Panc1 (cell line): ENCODE measurements at regions not wholly inside any gene's neighbourhood (a gene's known extent, or its start where the extent isn't known, plus 50 kb on each side); places are given as distances from the start of the nearest gene placed in this dataset.

Experiments used
- CTCF ChIP-seq: fragments of 450-650 bp; IDR thresholded peaks from 2 replicates; pipeline ENCODE4 v1.5.1; 2017; ENCODE audit warnings: mild to moderate bottlenecking
- POLR2AphosphoS5 ChIP-seq: IDR thresholded peaks from 2 replicates; pipeline ENCODE4 v1.6.1; 2012; ENCODE audit warnings: mild to moderate bottlenecking, low read depth, low read length, moderate library complexity
- REST ChIP-seq, 2 experiments: IDR thresholded peaks; 2 replicates each; pipeline ENCODE4 v1.6.1; 2011 to 2012; ENCODE audit warnings: low read depth in 2 of 2, control low read depth in 1 of 2, low read length in 1 of 2, mild to moderate bottlenecking in 1 of 2, moderate library complexity in 1 of 2; ENCODE audit not compliant: insufficient read depth in 1 of 2
- SIN3A ChIP-seq: IDR thresholded peaks from 2 replicates; pipeline ENCODE4 v1.6.1; 2012; ENCODE audit warnings: low read depth, mild to moderate bottlenecking, low read length, moderate library complexity, borderline replicate concordance; ENCODE audit not compliant: insufficient read depth

- TF ChIP-seq CTCF (no peak), POLR2AphosphoS5 (no peak), SIN3A (no peak), REST (IDR thresholded peaks at IDR 0.05; ENCODE audit: insufficient read depth in 1 of 2, low read depth in 2 of 2, low read length in 1 of 2) (no peak)
These were observed 57.7 kb upstream of the PTPRT start for GRCh38 chr20:43247361-43247760.
